ENCODE measurements at regions not wholly inside any gene's neighbourhood (a gene's known extent, or its start where the extent isn't known, plus 50 kb on each side); places are given as distances from the start of the nearest gene placed in this dataset.

DNA sequence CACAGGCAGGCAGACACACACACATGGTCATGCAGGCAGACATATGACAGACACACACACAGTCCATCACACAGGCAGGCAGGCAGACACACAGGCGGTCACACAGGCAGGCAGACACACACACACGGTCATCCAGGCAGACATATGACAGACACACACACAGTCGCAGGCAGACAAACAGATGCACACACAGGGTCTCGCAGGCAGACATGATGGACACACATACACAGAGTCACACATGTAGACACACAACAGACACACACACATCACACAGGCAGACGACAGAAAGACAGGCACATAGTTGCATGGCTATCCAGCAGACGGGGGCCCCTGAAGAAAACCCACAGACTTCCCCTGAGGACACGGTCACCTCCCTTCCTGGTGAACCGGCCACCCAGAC lies 135.4 kb downstream of the NCOR2 start:
- no peak for DNase-seq
- Histone ChIP-seq H3K9me3 (ENCODE audit: severe bottlenecking) (no peaks in the 10 kb centered on the region), H3K36me3 (peaks cover 49% of the 10 kb centered on the region), H3K27me3 (ENCODE audit: insufficient read depth, low read depth, severe bottlenecking) (no peaks in the 10 kb centered on the region), H3K4me3 (ENCODE audit: low read depth, low read length) (no peak overlapping the region), H3K27ac (no peak overlapping the region)
- no peak for TF ChIP-seq CTCF (IDR thresholded peaks at IDR 0.05; ENCODE audit: low read depth, low read length)

DNA sequence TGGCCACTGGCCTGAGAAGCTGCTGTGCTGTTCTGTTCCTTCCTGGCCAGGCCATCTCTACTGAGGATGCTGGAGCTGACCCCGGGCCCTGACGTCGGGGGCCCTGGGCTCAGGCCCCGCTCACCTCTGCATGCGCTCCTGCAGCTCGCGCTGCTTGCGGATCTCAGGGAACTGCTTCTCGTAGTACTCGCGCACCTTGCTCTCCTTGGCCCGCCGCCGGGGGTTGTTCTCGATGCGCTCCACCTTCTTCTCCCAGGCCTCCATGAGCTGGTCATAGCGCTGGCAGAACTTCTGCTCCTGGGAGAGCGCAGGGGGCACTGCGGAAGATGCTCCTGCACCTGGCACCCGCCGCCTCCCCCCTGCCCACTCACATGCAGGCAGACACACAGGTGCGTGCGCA lies 135.6 kb downstream of the RFLNA start:
- no peak for DNase-seq
- H3K9me3 ChIP-seq (ENCODE audit: severe bottlenecking): no peaks in the 10 kb centered on the region
- H3K36me3 ChIP-seq: peaks cover 48% of the 10 kb centered on the region
- H3K4me3 ChIP-seq (ENCODE audit: low read depth, low read length): no peak overlapping the region
- H3K27me3 ChIP-seq (ENCODE audit: insufficient read depth, low read depth, severe bottlenecking): no peaks in the 10 kb centered on the region
- no peak for TF ChIP-seq CTCF (IDR thresholded peaks at IDR 0.05; ENCODE audit: low read depth, low read length)
- peak overlapping the region; percentile 86 for H3K27ac ChIP-seq

DNA sequence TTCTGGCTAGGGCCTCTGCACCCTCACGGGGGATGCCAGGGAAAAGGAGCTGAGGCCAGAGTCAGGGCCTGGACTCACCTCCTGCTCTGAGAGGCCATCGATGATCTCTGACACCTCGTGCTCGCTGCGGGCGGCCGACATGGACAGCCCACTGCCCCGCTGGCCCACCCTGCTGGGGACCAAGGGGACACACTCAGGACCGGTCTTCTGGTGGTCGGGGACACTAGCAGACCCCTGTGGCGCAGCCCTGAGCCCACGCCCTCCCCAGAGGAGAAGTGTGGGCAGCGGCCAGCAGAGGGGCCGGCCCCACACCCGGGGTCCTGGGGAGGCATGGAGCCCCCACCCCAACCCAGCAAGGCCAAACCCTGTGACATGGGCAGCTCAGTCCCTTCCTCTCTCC lies 134.6 kb downstream of the RFLNA start:
- no peak for DNase-seq
- no peak for TF ChIP-seq CTCF (IDR thresholded peaks at IDR 0.05; ENCODE audit: low read depth, low read length)
- Histone ChIP-seq H3K27me3 (ENCODE audit: insufficient read depth, low read depth, severe bottlenecking) (no peaks in the 10 kb centered on the region), H3K4me3 (ENCODE audit: low read depth, low read length) (no peak overlapping the region), H3K36me3 (peaks cover 49% of the 10 kb centered on the region), H3K27ac (peak overlapping the region; percentile 86), H3K9me3 (ENCODE audit: severe bottlenecking) (no peaks in the 10 kb centered on the region)

DNA sequence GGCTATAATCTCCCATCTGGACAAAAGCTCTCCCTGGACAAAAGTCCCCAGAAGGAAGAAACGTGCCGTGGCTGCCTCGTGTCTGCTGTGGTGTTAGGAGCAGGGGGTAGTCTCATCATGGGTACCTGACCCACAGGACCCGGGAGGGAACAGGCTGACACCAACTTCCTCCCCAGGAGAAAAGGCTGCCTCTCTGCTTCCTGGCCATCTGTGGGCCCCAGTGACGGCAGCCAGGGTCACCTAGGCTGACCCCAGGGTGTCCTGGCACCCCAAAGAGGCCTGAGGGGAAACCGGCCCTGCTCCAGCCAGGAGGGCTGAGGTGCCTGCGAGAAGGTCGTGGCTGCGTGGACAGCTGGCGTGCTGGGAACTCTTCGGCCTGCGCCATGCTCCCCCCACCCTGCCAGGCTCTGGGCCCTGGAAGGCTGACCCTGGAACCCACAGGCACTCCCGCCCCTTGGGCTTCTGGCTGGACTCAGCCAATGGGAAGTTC lies 133.9 kb downstream of the RFLNA start:
- no peaks in the 10 kb centered on the region for H3K9me3 ChIP-seq (ENCODE audit: severe bottlenecking)
- no peaks in the 10 kb centered on the region for H3K27me3 ChIP-seq (ENCODE audit: insufficient read depth, low read depth, severe bottlenecking)
- DNase-seq: no peak
- no peak for TF ChIP-seq CTCF (IDR thresholded peaks at IDR 0.05; ENCODE audit: low read depth, low read length)
- peak overlapping the region; percentile 86 for H3K27ac ChIP-seq
- H3K36me3 ChIP-seq: peaks cover 51% of the 10 kb centered on the region
- H3K4me3 ChIP-seq (ENCODE audit: low read depth, low read length): no peak overlapping the region

DNA sequence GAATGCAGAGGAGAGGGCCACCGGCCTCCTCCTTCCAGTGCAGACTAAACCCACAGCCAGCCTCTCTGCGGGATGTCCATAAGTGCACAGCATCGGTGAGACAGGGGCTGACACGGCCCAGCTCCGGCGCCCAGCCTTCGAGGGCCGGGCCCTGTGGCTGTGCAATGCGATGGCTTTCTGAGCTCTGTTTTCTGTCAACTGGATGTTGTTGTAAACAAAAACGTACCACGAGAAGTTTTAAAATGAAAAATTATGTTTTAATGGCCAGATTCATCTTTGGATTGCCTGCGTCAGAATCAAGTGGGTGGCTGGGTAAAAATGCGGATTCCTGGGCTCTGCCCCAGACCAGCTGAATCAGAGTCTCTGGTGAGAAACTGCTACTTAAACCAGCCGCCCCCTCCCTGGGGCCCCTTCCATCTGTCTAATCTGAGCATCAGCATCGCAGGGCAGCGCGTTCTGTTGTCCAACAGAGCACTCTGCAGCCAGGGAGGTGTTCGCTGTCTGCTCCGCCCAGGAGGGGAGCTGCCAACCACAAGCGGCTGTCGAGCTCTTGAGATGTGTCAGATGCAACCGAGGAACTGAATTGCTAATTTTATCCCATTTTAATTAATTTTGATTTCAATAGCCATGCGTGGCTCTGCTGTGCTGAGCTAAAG lies 133.4 kb downstream of the RFLNA start:
- Histone ChIP-seq H3K27ac (peak overlapping the region; percentile 86), H3K4me3 (ENCODE audit: low read depth, low read length) (no peak overlapping the region), H3K9me3 (ENCODE audit: severe bottlenecking) (no peaks in the 10 kb centered on the region), H3K27me3 (ENCODE audit: insufficient read depth, low read depth, severe bottlenecking) (no peaks in the 10 kb centered on the region), H3K36me3 (peaks cover 54% of the 10 kb centered on the region)
- peak; percentile 96 for DNase-seq
- TF ChIP-seq CTCF (IDR thresholded peaks at IDR 0.05; ENCODE audit: low read depth, low read length): no peak
